Dedifferentiated amniotic fluid mesenchymal stem cell (primary cell): ENCODE measurements at regions not wholly inside any gene's neighbourhood (a gene's known extent, or its start where the extent isn't known, plus 50 kb on each side); places are given as distances from the start of the nearest gene placed in this dataset.
"Not testable (repeated sequence)": the region's sequence is repeated elsewhere in the genome, so short reads cannot be mapped to it uniquely, and the experiment has no call there.

Source experiments
- DNase-seq: peaks from one replicate; pipeline ENCODE4 v3.0.0-alpha.2; 2016; ENCODE audit errors: extremely low spot score

DNA sequence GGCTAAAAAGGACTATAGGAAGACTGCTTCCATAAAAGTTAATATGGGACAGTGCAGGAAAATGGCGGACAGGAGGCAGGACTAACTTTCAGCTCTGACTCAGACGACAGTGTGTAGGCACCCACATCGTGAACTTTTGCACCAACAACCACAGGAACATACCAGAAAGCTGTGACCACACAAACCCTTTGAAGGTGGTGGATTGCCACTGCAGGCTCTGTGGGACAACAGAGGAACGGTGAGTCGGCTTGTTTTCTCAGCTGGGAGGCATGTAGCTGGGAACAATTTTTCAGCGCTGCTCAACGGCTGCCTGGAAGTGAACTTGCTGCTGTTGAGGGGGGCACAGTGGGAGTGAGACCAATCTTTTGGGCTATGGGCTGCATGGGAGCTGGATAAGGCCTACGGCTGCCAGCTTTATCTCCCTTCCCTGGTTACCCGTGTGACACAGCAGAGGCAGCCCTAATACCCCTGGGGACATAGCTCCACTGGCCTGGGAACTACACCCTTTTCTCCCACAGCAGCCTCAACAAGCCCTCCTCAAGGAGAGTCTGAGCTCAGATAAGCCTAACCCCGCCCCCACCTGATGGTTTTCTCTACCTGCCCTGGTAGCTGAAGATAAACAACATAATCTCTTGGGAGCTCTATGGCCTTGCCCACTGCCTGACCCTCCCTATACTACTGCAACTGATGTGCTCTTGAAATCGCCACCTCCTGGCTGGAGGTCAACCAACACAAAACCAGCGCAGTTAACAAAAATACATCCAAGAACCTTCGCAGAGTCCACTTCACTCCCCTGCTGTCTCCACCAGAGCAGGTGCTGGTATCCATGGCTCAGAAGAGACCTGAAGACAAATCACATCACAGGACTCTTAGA, 1537.0 kb downstream of the C4orf33 start:
- no peak for DNase-seq

DNA sequence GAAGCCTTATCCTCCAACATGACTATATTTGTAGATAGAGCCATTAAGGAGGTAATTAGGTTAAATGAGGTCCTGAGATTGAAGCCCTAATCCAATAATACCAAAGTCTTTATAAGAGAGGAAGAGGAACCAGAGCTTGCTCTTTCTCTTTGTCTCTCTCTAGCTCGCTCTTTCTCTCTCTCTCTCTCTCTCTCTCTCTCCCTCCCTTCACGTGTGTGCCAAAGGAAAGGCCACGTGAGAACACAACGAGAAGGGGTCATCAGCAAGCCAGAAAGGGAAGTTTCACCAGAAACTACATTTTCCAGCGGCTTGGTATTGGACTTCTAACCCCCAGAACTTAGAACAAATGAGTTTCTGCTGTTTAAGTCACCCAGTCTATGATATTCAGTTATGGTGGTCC, 1540.5 kb downstream of the C4orf33 start:
- no peak for DNase-seq

DNA sequence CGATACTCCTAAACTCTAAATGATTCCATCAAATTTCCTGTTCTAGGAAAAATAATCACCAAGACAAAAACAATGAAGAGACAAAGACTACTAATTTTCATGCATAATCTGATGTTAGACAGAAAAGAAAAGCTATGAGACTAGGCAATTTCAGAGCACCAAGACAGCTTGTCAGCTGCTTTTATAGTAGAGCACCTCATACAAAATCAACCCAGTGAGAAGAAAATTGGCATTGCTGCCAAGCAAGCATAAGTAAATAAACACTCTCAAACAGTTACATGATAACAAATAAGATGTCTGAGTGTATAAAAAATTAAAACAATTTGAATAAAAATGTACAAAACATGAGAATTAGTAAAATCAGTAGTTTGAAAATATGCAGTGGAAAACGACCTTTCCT, 1544.6 kb downstream of the C4orf33 start:
- DNase-seq, result no peak

DNA sequence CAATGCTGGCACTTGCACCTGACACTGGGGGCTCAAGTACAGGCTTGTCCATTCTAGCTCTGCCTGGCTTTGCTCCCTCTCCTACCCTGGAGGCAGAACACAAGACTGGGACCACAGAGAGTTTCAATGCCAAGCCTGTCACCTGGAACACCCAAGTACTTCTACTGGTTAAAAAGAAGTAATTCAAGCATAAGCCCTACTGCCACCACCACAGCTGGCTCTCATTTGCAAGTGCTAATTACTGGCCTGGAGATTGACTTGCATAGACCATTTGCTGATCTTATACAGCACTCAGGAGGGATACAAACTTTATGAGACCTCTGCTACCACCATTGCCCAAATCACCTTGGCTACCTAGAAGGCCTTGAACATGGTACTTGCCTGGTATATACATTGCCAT, 1550.9 kb downstream of the C4orf33 start:
- no peak for DNase-seq

DNA sequence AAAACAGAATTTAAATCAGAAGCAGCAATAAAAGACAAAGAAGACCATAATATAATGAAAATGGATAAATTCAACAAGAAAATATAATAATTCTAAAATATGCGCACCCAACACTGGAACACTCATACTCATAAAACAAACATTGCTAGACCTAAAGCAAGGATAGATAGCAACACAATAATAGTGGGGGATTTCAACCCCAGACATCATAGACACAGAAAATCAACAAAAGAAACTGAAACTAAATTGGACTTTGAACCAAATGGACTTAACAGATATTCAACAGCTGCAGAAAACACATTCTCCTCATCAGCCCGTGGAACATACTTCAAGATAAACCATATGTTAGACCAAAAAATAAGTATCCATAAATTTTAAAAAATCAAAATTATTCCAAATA, 1552.6 kb downstream of the C4orf33 start:
- no peak for DNase-seq

DNA sequence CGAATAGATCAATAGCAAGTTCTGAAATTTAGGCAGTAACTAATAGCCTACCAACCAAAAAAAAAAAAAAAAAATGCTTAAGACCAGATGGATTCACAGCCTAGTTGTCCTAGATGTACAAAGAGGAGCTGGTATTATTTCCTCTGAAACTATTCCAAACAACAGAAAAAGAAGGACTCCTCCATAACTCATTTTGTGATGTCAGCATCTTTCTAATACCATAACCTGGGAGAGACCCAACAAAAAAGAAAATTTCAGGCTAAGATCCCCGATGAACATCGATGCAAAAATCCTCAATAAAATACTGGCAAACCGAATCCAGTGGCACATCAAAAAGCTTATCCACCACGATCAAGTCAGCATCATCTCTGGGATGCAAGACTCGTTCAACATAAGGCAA, 1557.9 kb downstream of the C4orf33 start:
- no peak for DNase-seq

DNA sequence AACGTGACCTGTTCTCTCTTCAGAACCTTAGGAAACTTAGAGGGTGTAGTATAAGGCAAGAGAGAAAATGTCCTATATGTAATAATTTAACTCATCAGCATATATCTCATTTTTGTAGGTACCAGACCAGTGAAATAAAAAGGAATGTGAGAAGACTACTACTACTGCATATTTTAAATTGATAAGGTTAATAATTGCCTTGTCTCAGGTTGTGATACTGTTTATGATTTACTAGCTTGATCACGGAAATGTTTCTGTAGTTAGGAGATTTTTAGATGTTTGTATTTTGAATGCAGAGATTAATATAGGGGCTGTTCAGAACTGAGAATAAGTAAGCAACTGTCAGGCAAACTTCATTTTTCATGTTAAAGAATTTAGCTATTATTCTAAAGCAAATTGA, 1563.4 kb downstream of the C4orf33 start:
- DNase-seq, result no peak

DNA sequence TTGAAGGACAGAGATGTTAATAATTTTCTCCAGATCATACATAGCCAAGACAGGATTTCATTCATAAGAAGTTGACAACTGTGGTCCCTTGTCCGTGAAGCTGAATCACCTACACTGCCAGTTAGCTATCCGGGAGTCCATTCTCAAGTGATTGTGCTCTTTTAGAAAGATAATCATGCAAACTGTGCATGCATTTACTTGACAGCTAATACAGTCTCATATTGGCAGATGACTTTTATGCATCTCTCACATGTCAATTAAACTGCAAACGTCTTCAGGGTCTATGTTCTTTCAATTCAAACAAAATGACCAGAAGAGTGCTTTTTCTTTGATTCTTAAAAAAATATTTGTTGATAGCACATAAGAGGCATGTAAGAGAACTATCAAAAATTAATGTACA, 1572.9 kb downstream of the C4orf33 start:
- DNase-seq, result no peak

DNA sequence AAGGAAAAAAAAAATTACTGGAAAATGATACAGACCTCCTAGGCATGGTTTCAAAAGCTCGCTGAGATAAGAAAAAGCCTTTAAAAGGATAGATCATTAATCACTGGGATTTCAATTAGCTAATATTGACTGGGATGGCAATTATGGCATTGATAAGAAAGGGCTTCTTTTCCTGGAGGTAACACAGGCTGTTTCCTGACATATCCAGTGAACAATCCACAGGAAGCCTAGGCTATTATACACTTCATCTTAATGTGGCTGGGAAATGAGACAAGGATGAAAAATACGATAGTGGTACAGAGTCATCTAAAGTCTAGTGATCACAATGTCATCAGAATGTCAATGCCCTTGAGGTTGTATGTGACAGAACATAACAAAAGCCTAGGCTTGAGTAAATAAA, 1579.3 kb downstream of the C4orf33 start:
- no peak for DNase-seq

DNA sequence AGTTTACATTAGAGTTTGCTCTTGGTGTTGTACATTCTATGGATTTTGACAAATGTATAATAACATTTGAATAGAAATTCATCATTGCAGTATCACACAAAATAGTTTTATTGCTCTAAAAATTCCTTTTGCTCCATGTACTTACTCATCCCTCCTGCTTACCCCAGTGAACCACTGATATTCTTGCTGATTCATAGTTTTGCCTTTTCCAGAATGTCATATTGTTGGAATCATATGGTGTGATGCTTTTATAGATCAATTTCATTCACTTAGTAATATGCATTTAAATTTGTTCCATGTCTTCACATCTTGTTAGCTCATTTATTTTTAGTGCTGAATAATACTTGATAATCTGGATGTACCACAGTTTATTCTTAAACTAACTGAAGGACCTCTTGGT, 1593.2 kb downstream of the C4orf33 start:
- DNase-seq, result no peak

DNA sequence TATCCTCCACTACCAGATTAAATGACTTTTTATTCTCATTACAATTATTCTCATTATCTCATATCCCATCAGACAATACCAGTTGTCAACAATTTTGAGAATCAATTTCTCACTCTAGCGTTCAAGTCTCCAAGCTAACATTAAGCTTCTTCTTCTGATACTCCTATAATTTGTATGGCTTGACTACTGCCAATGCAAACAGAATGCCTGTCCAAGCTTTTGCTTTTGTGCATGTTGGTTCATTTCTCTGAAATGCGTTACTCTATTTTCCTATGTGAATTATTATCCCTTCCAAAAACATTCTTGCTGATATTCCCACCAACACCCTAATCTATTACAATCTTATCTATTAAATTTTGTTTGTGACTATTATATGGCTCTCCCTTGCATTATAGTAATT, 1602.3 kb downstream of the C4orf33 start:
- no peak for DNase-seq

DNA sequence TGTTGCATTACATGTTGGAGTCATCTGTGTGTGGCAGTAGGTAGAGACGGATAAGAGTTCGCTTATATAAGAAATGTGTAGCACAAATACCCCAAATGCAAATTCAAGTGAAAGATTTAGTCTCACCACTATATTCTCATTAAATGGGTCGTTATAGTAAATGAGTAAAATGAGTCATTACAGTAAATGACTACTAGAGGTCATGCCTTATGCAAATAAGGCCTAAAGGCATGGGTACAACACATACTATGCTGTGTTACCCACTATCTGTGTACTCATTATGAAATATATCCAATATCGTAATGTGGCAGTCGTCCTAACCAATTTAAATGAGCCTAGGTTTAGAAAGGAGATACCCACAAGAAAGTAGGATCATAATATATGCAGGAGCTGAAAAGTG, 1603.1 kb downstream of the C4orf33 start:
- DNase-seq, result no peak

DNA sequence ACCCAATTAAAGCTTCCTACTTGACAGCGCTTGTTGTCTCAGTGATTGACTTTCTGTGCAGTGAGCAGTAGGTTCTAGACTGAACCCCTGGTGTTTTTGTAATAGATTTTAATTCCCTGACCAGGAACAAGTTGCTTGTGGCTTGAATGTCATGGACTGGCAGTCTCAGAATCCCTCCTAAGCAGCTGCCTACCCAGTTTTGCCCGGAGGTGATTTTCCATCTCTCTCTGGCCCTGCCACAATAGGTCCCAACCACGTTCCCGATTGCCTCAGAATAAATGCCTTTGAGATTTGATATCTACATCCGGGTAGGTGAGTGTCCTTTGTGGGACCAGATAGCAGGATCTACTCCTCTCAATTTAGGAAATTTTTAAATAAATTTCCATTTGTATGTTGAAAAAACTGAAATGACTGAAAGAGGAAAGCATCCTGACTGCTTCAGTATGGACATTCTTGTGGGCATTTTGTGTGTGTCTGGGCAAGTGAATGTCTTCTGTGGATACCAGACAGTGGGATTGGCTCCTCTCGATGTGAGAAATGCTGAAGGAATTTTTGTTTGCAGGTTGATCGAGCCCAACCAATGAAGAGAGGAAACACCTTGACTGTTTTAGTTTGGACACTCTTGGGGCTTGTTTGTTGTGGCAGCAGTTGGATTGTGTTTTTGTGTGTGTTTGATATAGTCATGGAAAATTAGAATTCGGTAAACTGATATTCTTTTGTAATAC, 1607.4 kb downstream of the C4orf33 start:
- DNase-seq, result no peak

DNA sequence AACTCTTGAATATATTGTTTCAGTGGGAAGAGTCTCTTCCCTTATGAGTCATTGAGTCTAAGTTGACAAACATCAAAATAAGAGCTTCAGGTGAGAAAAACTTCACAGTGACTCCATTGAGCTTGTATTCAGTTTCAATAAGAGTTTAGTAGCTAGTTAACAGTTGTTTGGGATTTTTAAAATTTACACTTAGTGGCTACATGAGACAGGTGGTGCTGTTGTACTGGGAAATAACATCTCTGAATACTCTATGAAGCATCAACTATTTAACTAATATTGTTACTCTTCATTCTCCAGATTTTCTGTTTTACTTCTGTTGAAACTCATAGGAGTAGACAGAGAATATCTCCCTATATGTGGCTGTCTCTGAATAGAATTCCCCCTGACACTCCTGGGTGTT, 1609.1 kb downstream of the C4orf33 start:
- DNase-seq, result no peak

DNA sequence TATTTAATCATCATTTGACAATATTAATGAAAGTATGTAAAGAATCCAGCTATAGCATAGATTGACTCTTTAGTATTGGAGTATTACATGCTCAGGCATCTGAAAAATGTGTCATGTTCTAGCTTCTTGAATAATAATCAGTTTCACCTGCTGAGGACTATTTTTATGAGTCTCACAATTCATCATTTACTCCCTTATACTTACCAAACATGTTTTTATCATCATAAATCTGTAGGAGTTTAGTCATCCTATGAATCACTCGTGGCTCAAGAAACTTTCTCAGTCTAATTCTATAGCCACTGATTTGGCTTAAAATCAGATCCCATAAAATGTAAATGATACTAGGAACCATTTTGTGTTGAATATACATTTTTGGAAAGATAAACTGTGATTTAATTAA, 1616.1 kb downstream of the C4orf33 start:
- no peak for DNase-seq

DNA sequence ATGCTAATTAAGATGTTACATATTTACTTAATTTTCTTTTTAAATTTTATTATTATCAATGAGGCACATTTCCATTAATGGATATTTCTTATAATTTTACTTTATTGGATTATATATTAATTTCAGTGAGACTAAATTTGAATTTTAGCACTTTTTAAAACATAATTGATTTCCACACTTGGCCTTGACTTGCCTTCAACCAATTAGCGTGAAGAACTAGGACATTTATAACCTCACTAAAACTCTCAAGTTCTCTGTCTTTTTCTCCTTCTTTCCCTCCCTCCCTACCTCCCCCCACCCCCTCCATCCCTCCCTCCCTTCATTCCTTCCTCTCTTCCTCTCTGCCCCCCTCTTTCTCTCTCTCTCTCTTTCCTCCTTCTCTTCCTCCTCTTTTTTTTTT, 1618.1 kb downstream of the C4orf33 start:
- DNase-seq, result no peak

DNA sequence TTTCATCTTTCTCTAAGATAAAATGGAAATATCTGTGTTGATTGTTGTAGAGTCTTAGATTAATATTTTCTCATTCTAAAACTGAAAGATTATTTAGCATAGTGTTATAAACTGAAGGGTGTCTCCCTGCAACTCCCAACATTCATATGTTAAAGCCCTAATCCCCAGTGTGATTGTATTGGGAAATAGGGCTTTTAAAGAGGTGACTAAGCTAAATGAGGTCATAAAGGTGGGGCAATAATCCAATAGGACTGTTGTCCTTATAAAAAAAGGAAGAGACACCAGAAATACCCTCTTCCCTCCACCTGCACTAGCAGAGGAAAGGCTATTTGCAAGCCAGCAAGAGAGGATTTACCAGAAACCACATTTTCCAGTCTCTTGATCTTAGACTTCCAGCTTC, 1626.4 kb downstream of the C4orf33 start:
- DNase-seq, result no peak

DNA sequence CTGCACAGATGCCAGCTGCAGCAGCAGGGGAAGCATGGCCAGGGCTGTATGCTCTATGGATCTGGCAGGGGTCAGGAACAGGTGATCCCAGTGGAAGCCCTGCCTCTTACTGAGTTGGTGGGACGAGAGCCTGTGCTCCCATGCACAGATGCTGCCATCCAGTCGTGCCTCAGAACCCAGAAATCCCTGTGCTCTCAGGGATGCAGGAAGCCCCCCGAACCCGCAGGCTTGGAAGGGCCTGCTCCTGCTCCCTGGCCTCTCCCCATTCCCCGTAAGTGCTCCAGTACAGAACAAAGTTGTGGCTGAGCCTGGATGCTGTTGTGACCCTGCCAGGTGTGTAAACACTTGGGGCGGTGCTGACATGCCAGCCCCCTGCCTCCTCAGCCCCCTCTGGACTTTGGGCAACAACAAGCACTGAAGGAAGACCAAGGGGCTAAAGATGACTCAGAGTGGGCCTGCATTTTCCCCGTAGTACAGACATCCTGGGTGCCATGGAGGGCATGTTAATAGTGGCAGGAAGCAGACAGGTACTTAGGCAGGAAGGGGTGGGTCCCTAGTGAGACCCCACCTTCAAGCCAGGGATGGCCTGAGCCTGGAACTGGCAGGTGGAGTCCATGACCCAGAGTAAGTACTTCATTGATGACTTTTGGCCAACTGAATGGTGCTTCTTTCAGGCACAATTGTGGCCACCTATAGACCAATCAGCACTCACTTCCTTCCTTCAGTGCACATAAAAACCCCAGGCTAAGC, 1640.7 kb downstream of the C4orf33 start:
- DNase-seq, result no peak

DNA sequence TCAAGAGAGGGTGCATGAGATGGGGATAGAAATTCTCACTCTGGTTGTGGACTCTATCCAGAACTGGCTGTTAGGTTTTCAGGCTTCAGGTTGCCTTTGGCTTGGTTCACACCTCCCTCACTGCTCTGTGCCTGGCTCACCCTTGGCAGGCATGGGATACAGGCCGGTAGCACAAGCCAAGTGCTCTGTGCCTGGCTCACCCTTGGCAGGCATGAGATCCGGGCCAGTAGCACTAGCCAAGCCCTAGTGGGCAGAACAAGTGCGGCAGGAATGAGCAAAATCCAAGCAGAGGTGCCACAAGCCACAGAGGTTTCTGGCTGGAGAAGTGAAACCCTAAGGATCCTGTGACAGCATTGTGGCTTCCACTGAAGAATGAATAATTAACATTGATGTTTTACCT, 1642.3 kb downstream of the C4orf33 start:
- no peak for DNase-seq

DNA sequence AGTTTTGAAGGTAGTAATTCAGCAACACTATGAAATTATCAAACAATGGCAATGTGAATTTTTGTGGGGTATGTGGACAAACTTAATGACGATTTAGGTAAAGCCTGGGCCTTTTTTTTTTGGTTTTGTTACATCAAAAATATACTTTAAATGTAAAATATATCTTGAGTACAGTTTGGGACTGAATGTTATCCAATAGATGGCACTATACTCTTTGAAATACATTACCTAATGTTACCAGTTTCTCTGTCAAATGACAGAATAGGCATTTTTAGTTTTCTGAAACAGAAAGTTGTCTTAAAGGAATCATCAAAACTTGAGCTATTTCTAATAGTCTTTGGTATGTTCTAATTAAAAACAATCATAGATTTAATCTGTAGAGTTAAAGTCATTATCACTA, 1651.9 kb downstream of the C4orf33 start:
- DNase-seq, result peak; percentile 36

DNA sequence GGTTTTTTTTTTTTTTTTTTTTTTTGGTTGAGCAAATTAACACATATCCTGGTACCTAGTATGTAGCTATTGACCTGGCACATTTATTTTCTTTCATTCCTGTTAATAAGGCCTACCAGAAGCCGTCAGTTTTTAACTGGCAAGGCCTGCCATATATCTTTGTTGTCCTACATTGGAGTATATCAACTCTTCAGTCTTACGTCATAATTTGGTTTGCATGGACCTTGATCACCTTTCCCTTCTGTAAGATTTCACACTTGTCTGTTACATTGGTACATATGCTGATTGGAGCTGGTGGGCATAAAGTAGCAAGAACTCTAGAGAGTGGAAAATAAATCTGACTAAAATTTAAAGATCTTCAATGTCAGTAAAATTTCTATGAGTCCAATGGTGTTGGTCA, 1658.0 kb downstream of the C4orf33 start:
- no peak for DNase-seq

DNA sequence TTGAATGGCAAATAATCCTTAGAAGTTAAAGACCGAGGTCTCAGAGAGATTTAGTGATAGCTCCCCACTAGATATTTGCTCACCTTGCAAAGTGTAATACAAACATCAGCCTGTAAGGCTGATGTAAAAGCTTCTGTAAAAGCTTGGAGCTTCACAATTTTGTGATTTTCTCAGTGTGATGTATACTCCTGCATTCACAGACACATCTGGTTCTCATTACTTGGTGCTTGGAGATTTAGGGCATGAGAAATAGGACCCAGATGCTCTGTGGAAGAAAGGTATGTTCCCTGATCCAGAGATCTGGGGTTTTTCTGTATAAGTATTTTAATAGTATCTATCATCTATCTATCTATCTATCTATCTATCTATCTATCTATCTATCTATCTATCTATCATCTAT, 1664.3 kb downstream of the C4orf33 start:
- peak; percentile 52 for DNase-seq

DNA sequence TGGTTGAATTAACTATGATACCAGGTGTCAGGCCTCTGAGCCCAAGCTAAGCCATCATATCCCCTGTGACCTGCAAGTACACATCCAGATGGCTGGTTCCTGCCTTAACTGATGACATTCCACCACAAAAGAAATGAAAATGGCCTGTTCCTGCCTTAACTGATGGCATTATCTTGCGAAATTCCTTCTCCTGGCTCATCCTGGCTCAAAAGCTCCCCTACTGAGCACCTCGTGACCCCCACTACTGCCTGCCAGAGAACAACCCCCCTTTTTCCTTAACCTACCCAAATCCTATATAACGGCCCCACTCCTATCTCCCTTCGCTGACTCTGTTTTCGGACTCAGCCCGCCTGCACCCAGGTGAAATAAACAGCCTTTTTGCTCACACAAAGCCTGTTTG, 1671.4 kb downstream of the C4orf33 start:
- DNase-seq, result not testable (repeated sequence)
